Stimulated activated naive CD4-positive, alpha-beta T cell (primary cell): ENCODE measurements at regions not wholly inside any gene's neighbourhood (a gene's known extent, or its start where the extent isn't known, plus 50 kb on each side); places are given as distances from the start of the nearest gene placed in this dataset.
"Not testable (repeated sequence)": the region's sequence is repeated elsewhere in the genome, so short reads cannot be mapped to it uniquely, and the experiment has no call there.

Experiments
- DNase-seq, 6 experiments: peaks; one replicate each; lab custom pipeline; 2025; lab: John Stamatoyannopoulos, UW

DNA sequence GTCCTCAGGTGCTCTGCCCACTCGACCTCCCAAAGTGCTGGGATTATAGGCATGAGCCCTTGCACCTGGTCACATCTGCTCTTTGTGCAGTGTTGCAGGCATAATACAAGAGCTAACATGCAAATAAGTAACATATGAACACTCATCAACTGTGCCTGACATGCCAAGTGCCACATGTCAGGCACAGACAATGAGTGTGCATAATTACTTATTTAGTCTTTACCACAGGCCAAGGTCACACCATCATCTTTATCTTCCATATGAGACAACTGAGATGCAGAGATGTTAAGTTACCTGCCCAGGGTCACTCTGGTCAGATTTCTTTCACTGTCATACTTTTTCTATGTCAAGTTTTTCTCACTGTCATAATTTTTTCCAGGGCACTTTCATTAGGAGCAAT, 126.1 kb downstream of the PPIAL4G start:
- no peak for DNase-seq

DNA sequence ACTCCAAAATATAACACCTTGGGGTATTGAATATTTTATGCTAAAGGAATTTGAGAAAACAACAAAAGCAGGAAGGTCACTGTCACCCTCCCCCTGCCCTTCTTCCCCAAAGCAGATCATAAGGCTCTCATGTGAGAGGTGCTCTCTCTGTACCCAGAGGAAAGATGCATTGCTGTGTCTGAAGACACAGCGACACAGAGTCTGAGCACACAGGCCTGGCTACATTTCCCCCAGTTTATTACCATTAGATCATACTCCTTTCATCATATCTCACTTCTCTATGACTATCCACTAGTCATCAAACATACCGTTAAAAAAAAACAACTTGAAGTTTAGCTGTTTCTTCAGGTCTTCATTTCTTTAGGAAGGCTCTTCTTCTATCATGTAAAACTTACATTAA, 127.1 kb downstream of the PPIAL4G start:
- no peak for DNase-seq

DNA sequence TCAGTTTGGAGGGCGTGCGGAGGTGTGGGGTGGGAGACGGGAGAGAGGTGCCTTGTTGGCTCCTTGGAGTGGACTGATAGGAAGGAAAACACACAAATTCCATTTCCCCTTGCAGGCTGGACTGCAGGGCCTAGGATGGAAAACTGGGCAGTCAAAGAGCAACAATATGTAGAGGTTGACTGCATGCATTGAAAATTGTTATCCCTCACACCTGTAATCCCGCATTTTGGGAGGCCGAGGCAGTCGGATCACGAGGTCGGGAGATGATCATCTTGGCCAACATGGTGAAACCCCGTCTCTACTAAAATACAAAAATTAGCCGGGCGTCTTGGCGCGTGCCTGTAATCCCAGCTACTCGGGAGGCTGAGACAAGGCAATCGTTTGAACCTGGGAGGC, 128.2 kb downstream of the PPIAL4G start:
- no peak for DNase-seq

- no peak for DNase-seq
These were observed 128.7 kb downstream of the PPIAL4G start for GRCh38 chr1:148354284-148354912.

DNA sequence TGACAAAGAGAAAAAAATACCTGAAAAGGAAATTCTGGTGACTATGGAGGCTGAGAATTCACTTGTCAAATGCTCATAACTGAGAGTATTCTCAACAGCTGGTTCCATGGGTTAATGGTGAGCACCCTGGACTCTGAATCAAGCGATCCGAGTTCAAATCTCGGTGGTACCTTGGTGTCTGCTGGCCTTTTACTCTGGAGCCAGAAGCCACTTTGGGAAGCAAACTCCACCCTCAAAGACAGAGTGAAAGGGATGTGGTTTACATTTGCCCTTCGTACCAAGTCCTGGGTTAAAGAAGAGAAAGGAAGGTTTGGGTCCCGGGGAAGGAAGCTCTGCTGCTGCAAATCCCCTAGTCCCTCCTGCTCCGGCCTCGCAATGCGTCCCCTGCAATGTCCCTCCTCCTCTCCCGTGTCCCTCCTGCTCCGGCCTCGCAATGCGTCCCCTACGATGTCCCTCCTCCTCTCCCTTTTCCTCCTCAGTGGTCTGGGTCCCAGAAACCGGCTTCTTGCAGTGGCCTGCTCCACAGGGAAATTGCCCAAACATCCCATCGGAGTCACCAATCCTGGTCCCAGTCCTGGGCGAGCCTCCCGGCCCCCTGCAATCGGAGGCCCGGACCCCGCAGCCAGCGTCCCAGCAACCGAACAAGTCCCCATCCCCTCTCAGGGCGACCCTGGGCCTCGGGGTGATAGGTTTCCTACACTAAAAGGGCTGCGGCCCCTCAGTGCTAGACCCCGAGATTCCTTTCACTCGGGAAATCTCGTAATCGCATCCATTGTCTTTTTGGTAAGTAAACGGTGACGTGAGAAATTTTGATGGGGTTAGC, 129.4 kb downstream of the PPIAL4G start:
- DNase-seq = peak in 2 of 6 experiments; percentile 26 to 41

DNA sequence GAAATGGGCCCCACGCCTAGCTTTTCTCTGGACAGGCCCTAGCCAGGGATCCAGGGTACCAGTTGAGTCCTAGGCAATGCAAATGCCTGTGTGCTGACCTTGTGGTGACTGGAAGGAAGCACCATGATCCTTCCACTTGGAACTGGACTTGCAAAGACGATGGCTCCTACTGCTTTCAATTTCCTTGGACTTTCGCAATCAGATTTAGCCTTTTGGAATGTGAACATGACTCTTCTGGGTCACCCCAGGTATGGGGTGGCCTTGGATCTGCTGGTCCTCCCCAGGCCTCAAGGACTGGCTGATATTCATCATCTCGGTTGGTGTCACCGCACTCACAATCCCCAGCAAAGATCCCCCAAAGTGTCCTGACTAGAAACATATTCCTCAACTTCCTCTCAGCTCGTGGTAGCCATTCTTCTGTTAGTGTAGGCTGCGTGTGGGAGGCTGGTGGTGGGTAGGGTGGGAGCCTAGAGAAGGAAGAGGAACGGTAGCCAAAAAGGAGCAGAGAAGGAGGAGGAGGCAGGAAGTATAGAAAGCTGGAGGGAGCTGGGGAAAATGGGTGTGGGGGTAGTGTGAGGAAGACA, 130.5 kb downstream of the PPIAL4G start:
- no peak for DNase-seq

DNA sequence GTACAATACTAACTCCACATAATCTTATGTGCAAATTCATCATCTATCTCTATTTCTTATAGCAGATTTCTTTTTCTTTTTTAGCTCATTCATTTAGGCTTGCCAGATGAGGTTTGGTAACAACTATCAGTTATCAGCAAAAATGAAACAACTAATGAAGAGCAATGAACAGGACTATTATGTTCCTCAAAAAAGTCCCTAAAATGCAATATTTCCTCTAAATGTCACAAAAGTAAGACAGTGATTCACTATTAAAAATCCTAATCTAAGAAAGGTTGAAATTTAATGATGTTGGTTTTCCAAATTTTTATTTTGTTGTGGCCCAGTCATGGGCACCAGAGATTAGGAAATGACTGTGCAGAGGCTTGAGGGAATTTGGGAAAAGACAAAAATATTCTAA, 135.3 kb downstream of the PPIAL4G start:
- DNase-seq = no peak

DNA sequence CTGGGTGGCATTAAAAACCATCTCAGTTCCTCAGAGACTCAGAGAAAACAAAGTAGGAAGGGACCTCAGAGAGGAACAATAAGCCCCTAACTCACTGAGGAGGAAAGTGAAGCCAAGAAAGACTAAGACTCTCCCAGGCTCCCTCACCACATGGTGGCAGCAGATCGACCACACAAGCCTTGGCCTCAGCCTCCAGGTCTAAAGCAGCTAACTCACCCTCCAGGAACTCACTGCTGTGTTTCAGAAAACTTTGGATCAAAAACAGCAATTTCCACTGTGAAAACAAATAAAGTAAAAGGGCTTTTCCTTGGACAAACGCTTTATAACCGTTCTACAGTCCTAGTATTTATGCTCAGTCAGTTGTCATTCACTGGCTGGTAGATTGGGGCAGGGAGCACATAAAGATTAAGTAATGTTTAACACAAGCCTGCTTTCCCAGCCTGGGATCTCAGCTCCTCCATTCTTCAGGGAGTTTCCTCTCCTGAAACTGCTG, 137.4 kb downstream of the PPIAL4G start:
- peak in 3 of 6 experiments; percentile 20 to 54 (median 50) for DNase-seq

GRCh38 chr1:148344651-148345050, 138.5 kb downstream of the PPIAL4G start:
- DNase-seq = not testable (repeated sequence)

DNA sequence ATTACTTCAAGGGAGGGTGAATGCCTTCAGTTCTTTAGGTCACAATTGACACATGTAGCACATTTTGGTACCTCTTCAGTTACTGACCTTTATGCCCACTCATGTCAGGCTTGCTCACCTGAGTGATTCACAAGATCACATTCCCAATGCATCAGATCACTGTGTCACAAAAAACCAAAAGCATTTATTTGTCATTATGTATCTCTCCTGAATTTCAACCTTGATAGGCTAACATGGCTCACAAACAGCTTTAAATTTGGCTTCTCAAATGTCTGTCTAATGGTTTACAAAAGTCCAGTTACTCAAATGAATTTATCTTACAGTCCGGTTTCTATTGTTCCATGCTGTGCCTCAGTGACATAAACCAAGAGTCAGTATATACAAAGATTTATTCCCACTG, 141.4 kb downstream of the PPIAL4G start:
- DNase-seq = not testable (repeated sequence)

DNA sequence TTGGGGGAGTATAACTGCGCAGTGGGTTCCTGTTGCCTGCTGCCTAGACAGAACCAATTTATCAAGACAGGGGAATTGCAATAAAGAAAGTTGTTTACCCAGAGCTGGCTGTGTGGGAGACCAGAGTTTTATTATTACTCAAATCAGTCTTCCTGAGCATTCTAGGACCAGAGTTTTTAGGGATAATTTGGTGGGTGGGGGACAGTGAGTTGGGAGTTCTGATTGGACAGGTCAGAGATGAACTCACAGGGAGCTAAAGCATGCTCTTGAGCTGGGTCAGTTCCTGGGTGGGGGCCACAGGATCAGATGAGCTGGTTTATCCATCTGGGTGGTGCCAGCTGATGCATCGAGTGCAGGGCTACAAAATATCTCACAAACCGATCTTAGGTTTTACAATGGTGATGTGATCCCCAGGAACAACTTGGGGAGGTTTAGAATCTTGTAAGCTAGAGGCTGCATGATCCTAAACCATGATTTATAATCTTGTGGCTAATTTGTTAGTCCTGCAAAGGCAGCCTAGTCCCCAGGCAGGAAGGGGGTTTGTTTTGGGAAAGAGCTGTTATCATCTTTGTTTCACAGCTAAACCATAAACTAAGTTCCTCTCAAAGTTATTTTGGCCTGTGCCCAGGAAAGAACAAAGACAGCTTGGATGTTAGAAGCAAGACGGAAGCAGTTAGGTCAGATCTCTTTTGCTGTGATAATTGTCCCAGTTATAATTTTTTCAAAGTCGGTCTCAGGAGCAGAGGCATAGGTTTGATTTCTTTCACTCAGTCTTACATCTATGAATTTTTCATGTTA, 146.8 kb downstream of the PPIAL4G start:
- DNase-seq = not testable (repeated sequence)

- peak; percentile 51 to 72 (median 67) for DNase-seq
These were observed 148.6 kb downstream of the PPIAL4G start for GRCh38 chr1:148334339-148335130.

- peak in 2 of 6 experiments; percentile 21 to 23 for DNase-seq
These were observed 149.2 kb downstream of the PPIAL4G start for GRCh38 chr1:148333875-148334338.

DNA sequence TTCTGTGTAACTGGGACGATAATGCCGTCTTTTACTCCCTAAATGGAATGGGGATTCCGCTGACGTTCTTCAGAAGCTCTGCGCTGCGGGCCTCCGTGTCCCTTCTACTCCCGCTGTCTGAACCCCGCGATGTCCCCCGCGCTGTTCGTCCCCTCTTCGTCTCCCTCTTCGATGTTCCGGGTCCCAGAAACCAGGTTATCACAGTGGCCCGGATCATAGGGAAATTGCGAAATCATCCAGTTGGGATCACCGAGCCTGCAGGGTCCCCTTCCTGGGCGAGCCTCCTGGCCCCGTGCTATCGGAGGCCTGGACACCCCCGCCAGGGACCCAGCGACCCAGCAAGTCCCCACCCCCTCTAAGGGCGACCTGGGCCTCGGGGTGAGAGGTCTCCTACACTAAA, 154.2 kb downstream of the PPIAL4G start:
- no peak for DNase-seq

DNA sequence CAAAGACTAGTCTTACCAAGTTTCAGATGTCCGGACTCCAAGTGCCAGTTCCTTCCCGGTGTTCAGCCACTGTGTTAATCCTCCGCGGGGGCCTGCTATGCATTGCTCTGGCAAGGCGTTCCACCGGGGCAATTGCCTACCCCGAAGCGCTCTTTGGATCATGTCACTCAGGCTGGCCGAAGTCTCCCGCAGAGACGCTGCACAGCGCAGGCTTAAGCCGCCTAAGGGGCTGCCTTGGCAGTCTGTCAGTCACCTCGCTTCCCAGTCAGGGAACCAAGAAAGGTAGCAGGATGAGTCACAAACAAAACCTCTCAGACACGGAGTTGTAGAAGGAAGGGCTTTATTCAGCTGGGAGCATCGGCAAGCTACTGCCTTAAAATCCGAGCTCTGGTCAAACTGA, 158.1 kb downstream of the PPIAL4G start:
- not testable (repeated sequence) for DNase-seq

DNA sequence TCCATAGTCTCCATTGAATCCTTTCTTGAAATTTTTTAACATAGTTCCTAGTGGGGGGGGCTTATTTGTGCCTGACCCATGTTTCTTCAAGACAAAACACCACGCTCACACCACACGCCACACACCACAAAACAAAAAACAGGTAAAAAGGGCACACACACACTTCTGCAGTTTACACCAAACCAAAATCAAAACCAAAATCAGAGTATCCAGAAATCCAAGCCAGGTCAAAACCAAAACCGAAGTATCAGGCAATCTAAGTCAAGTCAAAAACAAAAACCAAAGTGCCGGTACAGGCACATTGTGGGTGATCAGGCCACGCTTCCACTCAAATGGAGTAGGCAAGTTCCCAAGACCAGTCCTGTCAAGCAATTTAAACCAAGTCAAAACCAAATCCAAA, 158.6 kb downstream of the PPIAL4G start:
- DNase-seq = not testable (repeated sequence)

DNA sequence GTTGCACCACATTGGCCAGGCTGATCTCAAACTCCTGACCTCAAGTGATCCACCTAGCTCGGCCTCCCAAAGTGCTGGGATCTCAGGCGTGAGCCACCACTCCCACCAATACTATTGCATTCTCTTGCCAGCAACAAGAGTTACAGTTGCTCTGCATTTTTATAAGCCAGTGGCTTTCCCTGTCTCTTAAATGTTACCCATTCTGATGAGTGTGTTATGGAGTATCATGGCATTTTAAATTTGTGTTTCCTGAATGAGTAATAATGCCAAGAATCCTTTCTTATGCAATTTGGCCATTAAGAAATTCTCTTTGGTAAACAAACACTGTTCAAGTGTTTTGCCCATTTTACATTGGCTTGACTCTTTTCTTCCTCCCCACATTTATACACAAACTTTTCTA, 163.0 kb downstream of the PPIAL4G start:
- DNase-seq = not testable (repeated sequence)

- no peak for DNase-seq
These were observed 164.2 kb downstream of the PPIAL4G start for GRCh38 chr1:148318904-148319242.

DNA sequence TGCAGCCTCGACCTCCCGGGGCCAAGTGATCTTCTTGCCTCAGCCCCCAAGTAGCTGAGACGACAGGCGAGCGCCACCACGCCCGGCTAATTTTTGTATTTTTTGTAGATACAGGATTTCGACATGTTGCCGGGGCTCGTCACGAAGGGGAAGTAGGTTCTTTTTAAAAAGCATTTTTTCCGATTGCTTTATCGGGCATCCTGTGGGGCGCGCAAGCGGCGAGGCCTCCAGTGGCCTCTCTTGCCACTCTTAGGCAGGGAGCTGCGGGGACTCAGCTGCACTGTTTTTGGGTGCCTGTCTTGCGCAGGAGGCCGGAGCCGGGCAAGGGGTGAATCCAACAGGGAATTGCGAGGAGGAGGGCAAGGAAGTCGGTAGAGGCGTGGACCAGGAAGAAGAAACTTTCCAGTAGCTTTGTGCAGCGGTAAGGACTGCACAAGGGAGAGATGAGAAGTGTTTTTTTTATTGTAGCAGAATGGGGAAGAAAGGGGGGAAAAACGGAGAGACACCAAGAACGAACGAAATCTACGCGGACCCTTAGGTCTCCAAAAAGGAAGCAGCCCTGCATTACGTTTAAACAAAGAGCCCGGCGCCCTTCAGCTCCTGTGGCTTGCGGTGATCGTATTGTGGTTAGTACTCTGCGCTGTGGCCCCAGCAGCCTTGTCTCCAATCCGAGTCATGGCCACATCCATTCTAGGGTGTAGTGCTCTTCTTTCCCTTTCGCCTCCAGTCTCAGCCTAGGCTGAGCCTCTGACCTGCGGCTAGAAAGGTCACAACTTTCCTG, 164.8 kb downstream of the PPIAL4G start:
- DNase-seq = peak; percentile 7 to 53 (median 22)

GRCh38 chr1:148317288-148317985, 165.4 kb upstream of the NBPF11 start:
- DNase-seq = no peak
